Calu3 (cell line): ENCODE measurements at regions not wholly inside any gene's neighbourhood (a gene's known extent, or its start where the extent isn't known, plus 50 kb on each side); places are given as distances from the start of the nearest gene placed in this dataset.

Experiments
- BruUV-seq: library from RNA; stranded (reverse); fragments of 400-500 nt; replicated peaks from 2 replicates; lab custom pipeline; 2021; lab: Mats Ljungman, UMichigan
- CTCF ChIA-PET: fragments of 300-600 bp; sonication (Branson Sonifier 250); formaldehyde crosslinking; loops from one replicate; lab custom pipeline; 2022; ENCODE audit warnings: antibody characterized with exemption; lab: Charles Lee
- DNase-seq: peaks from one replicate; pipeline ENCODE4 v3.0.0; 2022
- H3K27ac Mint-ChIP-seq: one replicate; pipeline ENCODE4 v1.8.0; 2022; ENCODE audit warnings: mixed read lengths; ENCODE audit not compliant: unreplicated experiment
- H3K27me3 Mint-ChIP-seq: one replicate; pipeline ENCODE4 v1.8.0; 2022; ENCODE audit warnings: mixed read lengths; ENCODE audit not compliant: unreplicated experiment
- H3K36me3 Mint-ChIP-seq: one replicate; pipeline ENCODE4 v1.8.0; 2022; ENCODE audit warnings: mild to moderate bottlenecking, moderate library complexity, mixed read lengths; ENCODE audit not compliant: insufficient read depth, unreplicated experiment
- H3K4me1 Mint-ChIP-seq: one replicate; pipeline ENCODE4 v1.8.0; 2022; ENCODE audit warnings: mild to moderate bottlenecking, low read depth, mixed read lengths; ENCODE audit not compliant: unreplicated experiment
- H3K4me3 Mint-ChIP-seq: one replicate; pipeline ENCODE4 v1.8.0; 2022; ENCODE audit warnings: mild to moderate bottlenecking, low read depth, moderate library complexity, mixed read lengths; ENCODE audit not compliant: unreplicated experiment
- H3K9me3 Mint-ChIP-seq: one replicate; pipeline ENCODE4 v1.8.0; 2022; ENCODE audit warnings: low read depth, mixed read lengths; ENCODE audit not compliant: unreplicated experiment
- CTCF ChIP-seq: fragments of 200-600 bp; IDR thresholded peaks from one replicate; pipeline ENCODE4 v1.8.0; 2022; ENCODE audit warnings: antibody characterized with exemption; ENCODE audit not compliant: unreplicated experiment
- intact Hi-C: fragments of 100-400 bp; cut with micrococcal nuclease; formaldehyde crosslinking; loops from one replicate; pipeline ENCODE4 v1.10.0; 2022; ENCODE audit not compliant: unreplicated experiment

GRCh38 chr18:6668836-6669235 is 60.7 kb upstream of the ARHGAP28 start:
- CTCF ChIA-PET = no interaction called here
- Mint-ChIP-seq H3K27ac (no peak overlapping the region), H3K27me3 (peaks cover 17% of the 10 kb centered on the region), H3K36me3 (no peaks in the 10 kb centered on the region), H3K9me3 (no peaks in the 10 kb centered on the region), H3K4me1 (no peaks in the 10 kb centered on the region), H3K4me3 (no peak overlapping the region)
- intact Hi-C loops = no loop called here
- DNase-seq = no peak
- TF ChIP-seq CTCF = no peak
- BruUV-seq = no TSS peak

- H3K36me3 Mint-ChIP-seq = no peaks in the 10 kb centered on the region
- H3K9me3 Mint-ChIP-seq = peaks cover 3% of the 10 kb centered on the region
- peaks cover 46% of the 10 kb centered on the region for H3K27me3 Mint-ChIP-seq
These were observed 56.7 kb upstream of the ARHGAP28 start for GRCh38 chr18:6672821-6673308.

GRCh38 chr18:6677086-6677485 is 52.4 kb upstream of the ARHGAP28 start:
- CTCF ChIA-PET = no interaction called here
- Mint-ChIP-seq H3K9me3 (peaks cover 3% of the 10 kb centered on the region), H3K27me3 (peaks cover 46% of the 10 kb centered on the region), H3K4me3 (no peak overlapping the region), H3K36me3 (no peaks in the 10 kb centered on the region), H3K4me1 (no peaks in the 10 kb centered on the region), H3K27ac (no peak overlapping the region)
- DNase-seq = no peak
- intact Hi-C loops = no loop called here
- no peak for TF ChIP-seq CTCF
- BruUV-seq = no TSS peak

More at GRCh38 chr18:6672821-6673308, 56.7 kb upstream of the ARHGAP28 start:
- BruUV-seq = no TSS peak
- no peak overlapping the region for H3K4me3 Mint-ChIP-seq
- CTCF ChIA-PET = no interaction called here
- no peak overlapping the region for H3K27ac Mint-ChIP-seq
- no peaks in the 10 kb centered on the region for H3K4me1 Mint-ChIP-seq
- no peak for DNase-seq
- no peak for TF ChIP-seq CTCF
- intact Hi-C loops = no loop called here

- intact Hi-C loops = no loop called here
- Mint-ChIP-seq H3K36me3 (no peaks in the 10 kb centered on the region), H3K4me1 (no peaks in the 10 kb centered on the region), H3K4me3 (no peak overlapping the region), H3K27ac (no peak overlapping the region), H3K27me3 (peaks cover 25% of the 10 kb centered on the region), H3K9me3 (peaks cover 2% of the 10 kb centered on the region)
- DNase-seq = no peak
- TF ChIP-seq CTCF = no peak
- no TSS peak for BruUV-seq
- CTCF ChIA-PET = no interaction called here
These were observed 50.3 kb upstream of the ARHGAP28 start for GRCh38 chr18:6679201-6679600.
